Endothelial cell of umbilical vein (primary cell): ENCODE measurements at regions not wholly inside any gene's neighbourhood (a gene's known extent, or its start where the extent isn't known, plus 50 kb on each side); places are given as distances from the start of the nearest gene placed in this dataset.

Experiments
- BruUV-seq: library from RNA; stranded (reverse); fragments of 400-500 nt; replicated peaks from 2 replicates; lab custom pipeline; 2021; lab: Mats Ljungman, UMichigan
- CTCF ChIA-PET: fragments of 300-600, 350-600 bp; sonication (Branson Sonifier 250); formaldehyde crosslinking; loops from one replicate; lab custom pipeline; 2021; ENCODE audit warnings: antibody characterized with exemption, inconsistent platforms; lab: Charles Lee
- POLR2A ChIA-PET: fragments of 300-600, 350-600 bp; sonication (Branson Sonifier 250); formaldehyde crosslinking; loops from one replicate; lab custom pipeline; 2021; ENCODE audit warnings: antibody characterized with exemption, inconsistent platforms; lab: Charles Lee
- DNase-seq: peaks from one replicate; pipeline ENCODE4 v3.0.0-alpha.2; 2011; ENCODE audit warnings: low read depth, low spot score
- FAIRE-seq: peaks from 2 replicates; lab custom pipeline; 2011; peaks lifted over from hg19 to GRCh38; lab: Jason Lieb, UNC
- H2AFZ ChIP-seq: 2 replicates; pipeline ENCODE4 v1.6.0; 2012; ENCODE audit warnings: low read depth, low read length, control low read depth, inconsistent platforms
- H3K27ac ChIP-seq: 2 replicates; pipeline ENCODE4 v1.5.1; 2011; ENCODE audit warnings: low read depth, mild to moderate bottlenecking, control low read depth, low read length, moderate library complexity; ENCODE audit not compliant: insufficient read depth
- H3K27me3 ChIP-seq, 2 experiments: 2 replicates each; pipeline versions ENCODE4 v1.6.0 to v1.6.1; 2011; ENCODE audit warnings: low read length in 2 of 2, mixed read lengths in 1 of 2; ENCODE audit not compliant: control insufficient read depth in 2 of 2, insufficient read depth in 2 of 2
- H3K36me3 ChIP-seq, 2 experiments: 2 replicates in 1 of 2; 3 replicates in 1 of 2; pipeline ENCODE4 v1.5.1; 2011; ENCODE audit warnings: low read length in 2 of 2, mild to moderate bottlenecking in 1 of 2, moderate library complexity in 1 of 2; ENCODE audit not compliant: control insufficient read depth in 2 of 2, insufficient read depth in 2 of 2; ENCODE audit errors: extremely low read depth in 1 of 2
- H3K4me1 ChIP-seq: 3 replicates; pipeline ENCODE4 v1.5.1; 2011; ENCODE audit warnings: mild to moderate bottlenecking, low read length; ENCODE audit not compliant: control insufficient read depth, insufficient read depth; ENCODE audit errors: extremely low read depth
- H3K4me2 ChIP-seq: 2 replicates; pipeline ENCODE4 v1.6.1; 2011; ENCODE audit warnings: low read length, control low read depth, mixed read lengths; ENCODE audit not compliant: insufficient read depth
- H3K4me3 ChIP-seq, 3 experiments: fragments of 200-600 bp in 1 of 3; sonication (generic), shearing (Covaris generic) in 1 of 3; replicated peaks in 1 of 3; 2 replicates each; pipeline ENCODE4 v1.5.1; 2011 to 2016; ENCODE audit warnings: control low read depth in 3 of 3, low read length in 3 of 3, mild to moderate bottlenecking in 2 of 3, inconsistent platforms in 1 of 3, low read depth in 1 of 3, moderate library complexity in 1 of 3; ENCODE audit not compliant: insufficient read depth in 1 of 3
- H3K79me2 ChIP-seq: 2 replicates; pipeline ENCODE4 v1.6.0; 2012; ENCODE audit warnings: low read length, inconsistent platforms; ENCODE audit not compliant: control insufficient read depth, insufficient read depth
- H3K9ac ChIP-seq: replicated peaks from 2 replicates; pipeline ENCODE3; 2011; ENCODE audit warnings: low read length, control low read depth; ENCODE audit not compliant: insufficient read depth; ENCODE audit errors: extremely low read depth
- H3K9me1 ChIP-seq: replicated peaks from 3 replicates; pipeline ENCODE4 v1.6.0; 2011; ENCODE audit warnings: mild to moderate bottlenecking, low read length; ENCODE audit not compliant: control insufficient read depth, insufficient read depth; ENCODE audit errors: extremely low read depth
- H3K9me3 ChIP-seq: replicated peaks from 2 replicates; pipeline ENCODE4 v1.5.1; 2012; ENCODE audit warnings: low read length, inconsistent platforms; ENCODE audit not compliant: control insufficient read depth, insufficient read depth
- H4K20me1 ChIP-seq: replicated peaks from 2 replicates; pipeline ENCODE3; 2011; ENCODE audit warnings: mild to moderate bottlenecking, low read length; ENCODE audit not compliant: control insufficient read depth, insufficient read depth; ENCODE audit errors: extremely low read depth
- FOS ChIP-seq: IDR thresholded peaks from 2 replicates; pipeline ENCODE4 v1.6.1; 2011; ENCODE audit warnings: mild to moderate bottlenecking, low read length, moderate library complexity, borderline replicate concordance; ENCODE audit not compliant: insufficient read depth
- GATA2 ChIP-seq: IDR thresholded peaks from 2 replicates; pipeline ENCODE4 v1.7.0; 2011; ENCODE audit warnings: low read depth, mild to moderate bottlenecking, moderate library complexity, mixed read lengths, low read length; ENCODE audit not compliant: insufficient read length, insufficient read depth
- JUN ChIP-seq: IDR thresholded peaks from 2 replicates; pipeline ENCODE4 v1.6.1; 2011; ENCODE audit warnings: borderline replicate concordance, low read depth; ENCODE audit not compliant: insufficient read length, insufficient read depth
- MAX ChIP-seq: IDR thresholded peaks from 2 replicates; pipeline ENCODE4 v1.6.1; 2011; ENCODE audit not compliant: insufficient read depth, insufficient read length
- MYC ChIP-seq: IDR thresholded peaks from one replicate; pipeline ENCODE4 v1.6.1; 2011; ENCODE audit warnings: mild to moderate bottlenecking, low read depth, low read length
- POLR2A ChIP-seq: IDR thresholded peaks from 2 replicates; pipeline ENCODE4 v1.6.1; 2012; ENCODE audit warnings: low read depth, mild to moderate bottlenecking, control low read depth, low read length
- POLR2AphosphoS5 ChIP-seq: IDR thresholded peaks from 2 replicates; pipeline ENCODE4 v1.6.1; 2012; ENCODE audit warnings: low read depth, mild to moderate bottlenecking, control low read depth, low read length, moderate library complexity; ENCODE audit not compliant: insufficient read depth
- dilution Hi-C: fragments of 300-500 bp; cut with MboI; formaldehyde crosslinking; loops from one replicate; pipeline ENCODE4 v1.15.0; 2019; ENCODE audit warnings: low sequenced_read_pairs; ENCODE audit not compliant: extremely low pct_ligation_motif_present
- intact Hi-C: fragments of 100-400 bp; cut with micrococcal nuclease; formaldehyde crosslinking; loops from one replicate; pipeline ENCODE4 v1.10.0; 2022
- TF ChIP-seq, protein P1 (sequence below), 2 donors: IDR thresholded peaks; 1 replicate in 1 of 2; 2 replicates in 1 of 2; pipeline ENCODE4 v1.5.1; 2011; ENCODE audit warnings: low read length in 2 of 2, mild to moderate bottlenecking in 2 of 2, moderate library complexity in 2 of 2, control low read depth in 1 of 2, inconsistent platforms in 1 of 2, low read depth in 1 of 2; ENCODE audit not compliant: insufficient read depth in 1 of 2; ENCODE audit errors: extremely low read depth in 1 of 2

GRCh38 chr3:99114565-99115291 lies 213.2 kb upstream of the DCBLD2 start:
- no peaks in the 10 kb centered on the region for H3K27me3 ChIP-seq
- no peaks in the 10 kb centered on the region for H3K36me3 ChIP-seq
- dilution Hi-C loops (no loop called here), intact Hi-C loops (loop anchor here (1.0 to 5.0 kb wide), 10 partner anchors 59 to 694 kb away; partner anchors contain the start of gene COL8A1)
- no peaks in the 10 kb centered on the region for H3K79me2 ChIP-seq
- BruUV-seq = no TSS peak
- no peak for TF ChIP-seq GATA2
- no peak for TF ChIP-seq JUN
- TF ChIP-seq FOS = no peak
- no peak for TF ChIP-seq POLR2AphosphoS5
- TF ChIP-seq MAX = no peak
- no peak for TF ChIP-seq POLR2A
- TF ChIP-seq MYC = no peak
- TF ChIP-seq, protein P1, sequence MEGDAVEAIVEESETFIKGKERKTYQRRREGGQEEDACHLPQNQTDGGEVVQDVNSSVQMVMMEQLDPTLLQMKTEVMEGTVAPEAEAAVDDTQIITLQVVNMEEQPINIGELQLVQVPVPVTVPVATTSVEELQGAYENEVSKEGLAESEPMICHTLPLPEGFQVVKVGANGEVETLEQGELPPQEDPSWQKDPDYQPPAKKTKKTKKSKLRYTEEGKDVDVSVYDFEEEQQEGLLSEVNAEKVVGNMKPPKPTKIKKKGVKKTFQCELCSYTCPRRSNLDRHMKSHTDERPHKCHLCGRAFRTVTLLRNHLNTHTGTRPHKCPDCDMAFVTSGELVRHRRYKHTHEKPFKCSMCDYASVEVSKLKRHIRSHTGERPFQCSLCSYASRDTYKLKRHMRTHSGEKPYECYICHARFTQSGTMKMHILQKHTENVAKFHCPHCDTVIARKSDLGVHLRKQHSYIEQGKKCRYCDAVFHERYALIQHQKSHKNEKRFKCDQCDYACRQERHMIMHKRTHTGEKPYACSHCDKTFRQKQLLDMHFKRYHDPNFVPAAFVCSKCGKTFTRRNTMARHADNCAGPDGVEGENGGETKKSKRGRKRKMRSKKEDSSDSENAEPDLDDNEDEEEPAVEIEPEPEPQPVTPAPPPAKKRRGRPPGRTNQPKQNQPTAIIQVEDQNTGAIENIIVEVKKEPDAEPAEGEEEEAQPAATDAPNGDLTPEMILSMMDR (IDR thresholded peaks at IDR 0.05; ENCODE audit: extremely low read depth in 1 of 2, insufficient read depth in 1 of 2, low read depth in 1 of 2, low read length in 2 of 2) = peak; percentile 90 to 91
- POLR2A ChIA-PET = no interaction called here
- peaks cover under 1% of the 10 kb centered on the region for H3K4me1 ChIP-seq
- H4K20me1 ChIP-seq = no peaks in the 10 kb centered on the region
- no peak overlapping the region for H3K9ac ChIP-seq
- DNase-seq (peak; percentile 70), FAIRE-seq (peak; percentile 46)
- H3K9me3 ChIP-seq = no peaks in the 10 kb centered on the region
- CTCF ChIA-PET = interaction anchor here (0.9 to 5.2 kb wide), 26 partner anchors 11 to 709 kb away, joined by 3 to 111 read pairs (median 7); no protein-coding TSS in a partner anchor
- H3K27ac ChIP-seq = no peak overlapping the region
- H3K4me2 ChIP-seq = no peak overlapping the region
- no peaks in the 10 kb centered on the region for H3K9me1 ChIP-seq
- H3K4me3 ChIP-seq = no peak overlapping the region
- no peak overlapping the region for H2AFZ ChIP-seq
